NCI-H345 (cell line): ENCODE measurements at regions not wholly inside any gene's neighbourhood (a gene's known extent, or its start where the extent isn't known, plus 50 kb on each side); places are given as distances from the start of the nearest gene placed in this dataset.

Experiments used
- DNase-seq: peaks from one replicate; lab custom pipeline; 2025; lab: John Stamatoyannopoulos, UW

DNA sequence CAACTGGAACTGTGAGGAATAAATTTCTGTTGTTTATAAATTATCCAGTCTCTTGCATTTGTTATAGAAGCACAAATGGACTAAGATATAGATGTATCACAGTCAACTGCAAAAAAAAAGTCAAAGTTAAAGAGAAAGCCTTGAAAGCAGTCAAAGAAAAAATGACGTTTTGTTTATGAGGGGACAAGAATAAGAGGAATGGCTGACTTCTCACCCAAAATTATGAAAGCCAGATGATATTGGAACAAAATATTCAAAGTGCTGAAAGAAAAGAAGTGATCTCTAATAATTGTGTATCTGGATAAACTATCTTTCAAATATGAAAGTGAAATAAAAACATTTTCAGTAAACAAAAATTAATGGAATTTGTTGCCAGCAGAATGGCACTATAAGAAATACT is 171.8 kb upstream of the IGF1R start:
- DNase-seq: no peak

DNA sequence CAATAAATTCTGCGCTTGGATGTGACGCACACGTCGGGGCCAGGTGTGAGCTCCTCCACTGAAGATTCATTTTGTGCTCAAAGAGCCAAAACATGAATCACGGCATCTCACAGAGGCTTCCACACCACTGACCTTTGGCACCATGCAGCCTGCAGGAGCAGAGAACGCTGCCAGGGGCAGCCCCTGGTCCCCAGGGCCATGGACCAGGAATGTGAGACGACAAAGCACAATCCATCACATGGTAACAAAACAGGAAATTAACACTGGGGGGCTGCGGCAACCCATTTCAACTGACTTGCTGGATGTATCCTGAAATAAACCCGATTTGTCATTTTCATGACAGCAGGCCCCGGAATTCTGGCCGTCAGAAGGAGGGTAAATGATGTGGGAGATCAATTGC is 167.5 kb upstream of the IGF1R start:
- no peak for DNase-seq

DNA sequence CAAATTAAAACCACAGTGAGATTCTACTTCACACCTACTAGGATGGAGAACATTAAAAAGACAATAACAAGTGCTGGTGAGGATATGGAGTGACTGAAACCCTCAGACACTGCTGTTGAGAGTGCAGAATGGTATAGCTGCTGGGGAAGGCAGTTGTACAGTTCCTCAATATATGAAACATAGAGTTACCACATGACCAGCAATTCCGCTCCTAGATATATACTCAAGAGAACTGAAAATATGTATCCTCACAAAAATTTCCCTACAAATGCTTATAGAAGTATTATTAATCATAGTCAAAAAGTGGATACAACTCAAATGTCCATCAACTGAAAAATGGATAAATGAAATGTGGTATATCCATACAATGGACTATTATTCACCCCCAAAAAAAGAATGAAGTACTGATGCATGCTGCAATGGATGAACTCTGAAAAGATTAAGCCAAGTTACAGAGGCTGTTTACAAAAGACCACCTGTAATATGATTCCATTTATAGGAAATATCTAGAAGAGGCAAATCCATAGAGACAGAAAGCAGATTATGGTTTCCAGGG is 164.7 kb upstream of the IGF1R start:
- no peak for DNase-seq

DNA sequence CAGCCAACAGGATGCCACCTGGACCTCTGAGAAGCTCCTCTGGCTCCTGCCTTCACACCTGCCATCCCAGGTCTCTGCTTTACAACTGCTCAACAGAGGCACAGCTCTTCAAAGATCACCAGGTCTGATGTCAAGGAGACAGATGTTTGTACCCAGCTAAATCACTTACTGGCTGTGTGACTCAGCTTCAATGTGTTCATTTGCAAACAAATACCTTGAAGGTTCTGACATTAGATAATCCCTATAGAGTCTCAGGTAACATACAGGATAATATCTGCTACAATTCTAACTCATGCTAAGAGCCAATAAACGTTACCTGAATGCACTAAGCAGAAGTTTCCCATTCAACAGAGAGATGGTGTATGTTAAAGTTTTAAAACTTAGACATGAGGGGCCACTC is 163.4 kb upstream of the IGF1R start:
- no peak for DNase-seq

DNA sequence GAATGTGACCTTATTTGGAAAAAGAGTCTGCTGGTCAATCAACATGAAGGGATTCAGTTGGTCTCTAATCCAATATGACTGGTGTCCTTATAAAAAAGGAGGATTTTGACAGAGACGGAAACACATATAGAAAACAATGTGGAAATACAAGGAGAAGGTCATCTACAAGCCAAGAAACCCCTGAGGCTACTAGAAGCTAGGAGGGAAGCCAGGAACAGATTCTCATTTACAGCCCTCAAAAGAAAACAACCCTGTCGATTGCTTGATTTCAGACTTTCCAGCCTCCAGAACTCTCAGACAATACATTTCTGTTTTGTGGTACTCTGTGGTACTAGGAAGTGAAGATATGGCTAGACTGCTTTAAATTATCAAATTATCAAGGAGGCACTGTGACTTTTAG is 162.9 kb upstream of the IGF1R start:
- no peak for DNase-seq

DNA sequence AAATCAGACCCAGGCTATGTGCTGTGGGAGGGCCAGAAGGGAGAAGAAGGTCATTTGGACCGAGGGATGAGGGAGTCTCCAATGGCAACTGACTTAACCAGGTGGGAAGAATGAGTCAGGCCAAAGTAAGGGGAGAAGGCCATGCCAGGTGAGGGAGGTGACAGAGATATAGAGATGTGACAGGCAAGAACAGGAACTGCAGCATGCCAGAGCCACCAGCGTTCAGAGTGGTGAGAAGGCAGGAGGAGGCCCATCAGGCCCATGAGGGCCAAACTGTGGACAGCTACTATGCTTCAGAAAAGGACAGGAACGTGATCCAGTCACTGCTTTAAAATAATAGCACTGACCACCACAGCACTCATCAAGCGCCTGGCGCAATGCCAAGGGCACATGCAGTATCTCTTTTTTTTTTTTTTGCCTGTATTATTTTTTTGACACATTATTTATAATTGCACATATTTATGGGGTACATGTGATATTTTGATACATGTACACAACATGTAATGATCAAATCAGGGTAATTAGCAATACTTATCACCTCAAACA is 154.3 kb upstream of the IGF1R start:
- no peak for DNase-seq

DNA sequence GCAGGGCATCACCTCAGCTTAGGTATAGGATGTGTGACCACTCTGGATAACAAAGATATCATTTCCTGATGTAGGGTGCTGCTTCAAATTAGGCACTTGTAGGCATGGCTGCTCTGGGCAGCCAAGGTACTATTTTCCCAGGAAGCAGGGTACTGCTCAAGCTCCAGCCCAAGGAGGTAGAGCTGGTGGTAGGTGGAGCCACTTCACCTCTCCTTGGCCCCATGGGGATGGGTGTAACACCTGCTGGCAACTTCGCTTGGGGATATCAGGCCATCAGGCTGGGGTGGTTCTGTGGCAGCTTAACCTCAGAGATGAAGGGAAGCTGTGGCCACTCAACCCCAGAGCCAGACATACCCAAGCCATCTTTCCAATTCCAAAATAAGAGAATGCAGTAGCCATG is 147.1 kb upstream of the IGF1R start:
- no peak for DNase-seq

DNA sequence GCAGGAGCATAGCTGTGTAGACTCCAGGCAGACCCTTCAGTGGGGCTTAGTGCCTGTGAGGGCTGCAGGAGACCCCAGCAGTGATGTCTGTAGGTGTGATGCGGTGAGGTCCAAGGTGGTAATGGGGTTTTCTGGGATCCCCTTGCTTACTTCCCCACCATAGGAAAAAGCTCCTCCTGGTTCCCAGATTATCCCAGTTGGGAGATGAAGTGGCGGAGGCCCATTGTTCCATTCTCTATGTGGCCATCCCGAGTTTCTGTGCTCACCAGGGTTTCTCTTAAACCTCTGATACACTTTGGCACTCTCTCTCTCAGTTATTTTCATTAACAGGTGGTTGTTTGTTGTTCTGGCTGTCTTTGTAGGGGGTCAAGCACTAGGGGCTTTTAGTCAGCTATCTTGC is 146.7 kb upstream of the IGF1R start:
- no peak for DNase-seq

DNA sequence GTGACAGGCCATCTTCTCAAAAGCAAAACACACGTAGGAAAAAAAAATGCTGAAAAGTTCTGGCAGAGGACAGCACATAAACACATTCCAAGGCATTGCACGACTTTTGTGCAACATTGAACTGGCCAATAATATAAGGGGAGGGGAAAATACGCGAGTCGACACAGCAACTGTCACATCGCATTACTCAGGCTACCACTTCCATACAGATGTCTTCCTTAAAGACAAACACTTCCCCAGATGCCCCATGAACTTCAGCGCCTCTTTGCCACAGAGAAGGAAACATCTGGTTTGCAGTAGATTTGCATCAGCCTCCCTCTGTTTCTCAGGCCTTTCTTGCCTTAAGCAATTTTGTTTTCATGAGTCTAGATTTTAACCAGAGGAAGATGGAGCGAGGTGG is 144.4 kb upstream of the IGF1R start:
- no peak for DNase-seq

DNA sequence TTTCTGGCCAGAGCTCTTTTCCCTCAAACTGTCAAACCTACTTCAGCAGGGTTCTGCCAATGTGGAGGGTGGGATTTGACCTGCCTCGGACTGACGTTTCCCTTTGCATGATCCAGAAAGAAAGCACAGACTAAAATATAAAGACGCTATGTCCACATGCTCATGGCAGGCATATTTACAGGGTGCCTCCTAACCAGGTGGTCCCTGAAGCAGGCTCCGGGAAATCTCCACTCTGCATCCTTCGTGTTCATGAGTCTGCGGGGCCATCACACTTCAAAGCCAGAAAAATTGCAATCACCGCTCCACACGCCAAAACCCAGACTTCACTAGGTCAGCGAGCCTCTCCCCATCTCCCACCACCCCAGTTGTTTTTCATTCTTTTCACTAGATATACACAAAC is 143.3 kb upstream of the IGF1R start:
- DNase-seq: no peak

DNA sequence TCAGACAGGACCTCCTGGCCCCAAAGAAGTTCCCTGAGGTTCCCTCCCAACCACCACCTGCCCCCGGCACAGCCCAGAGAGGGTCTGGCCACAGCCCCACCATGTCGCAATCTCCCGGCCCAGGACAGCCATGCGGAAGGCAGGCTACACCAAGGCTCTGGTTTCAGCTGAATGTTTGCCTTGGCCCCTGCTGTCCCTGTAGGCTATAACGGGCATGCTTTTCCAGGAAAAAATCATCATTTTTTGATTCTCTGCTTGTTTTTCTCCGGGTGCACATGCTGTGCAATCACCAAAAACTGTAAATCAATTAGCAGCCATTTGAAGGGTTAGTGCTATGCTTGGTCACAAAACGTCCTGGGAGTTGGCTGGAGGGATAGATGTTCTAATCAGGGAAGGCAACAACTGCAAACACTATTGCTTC is 142.7 kb upstream of the IGF1R start:
- no peak for DNase-seq

DNA sequence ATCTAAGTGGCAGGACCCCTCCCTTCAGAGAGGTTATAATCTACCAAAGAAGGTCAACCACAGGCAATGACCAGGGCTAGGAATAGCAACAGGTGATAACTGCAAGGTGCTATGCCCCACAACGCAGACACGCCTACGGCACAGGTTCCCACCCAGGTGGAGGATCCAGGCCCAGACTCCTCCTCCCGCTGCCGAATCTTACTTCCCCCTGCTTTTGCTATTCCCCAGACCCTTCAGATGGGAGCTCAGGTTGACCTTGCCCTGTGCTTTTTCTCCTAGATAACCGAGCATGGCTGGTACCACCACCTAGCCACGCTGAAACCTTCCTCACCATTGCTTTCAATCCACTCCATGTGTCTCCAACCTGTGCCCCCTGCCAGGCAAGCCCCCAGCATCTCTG is 142.2 kb upstream of the IGF1R start:
- DNase-seq: no peak

DNA sequence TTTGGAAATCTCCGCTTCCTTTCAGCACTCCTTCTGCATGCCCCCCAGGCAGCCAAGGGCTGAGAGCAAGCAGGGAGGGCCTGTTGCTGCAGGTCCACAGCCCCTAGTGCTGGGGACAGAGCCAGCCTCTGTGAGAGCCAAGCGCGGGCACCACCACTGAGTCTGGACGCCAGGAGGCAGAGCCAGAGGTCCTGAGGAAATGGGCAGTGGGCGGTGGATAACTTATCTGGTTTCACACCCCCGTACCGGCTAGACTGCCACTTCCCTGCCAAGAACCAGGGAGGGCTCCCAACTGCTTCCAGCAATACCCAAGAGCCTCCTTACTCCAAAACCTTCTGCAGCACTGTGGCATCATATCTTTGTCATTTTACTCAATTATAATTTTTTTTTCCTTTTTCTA is 141.6 kb upstream of the IGF1R start:
- DNase-seq: no peak

DNA sequence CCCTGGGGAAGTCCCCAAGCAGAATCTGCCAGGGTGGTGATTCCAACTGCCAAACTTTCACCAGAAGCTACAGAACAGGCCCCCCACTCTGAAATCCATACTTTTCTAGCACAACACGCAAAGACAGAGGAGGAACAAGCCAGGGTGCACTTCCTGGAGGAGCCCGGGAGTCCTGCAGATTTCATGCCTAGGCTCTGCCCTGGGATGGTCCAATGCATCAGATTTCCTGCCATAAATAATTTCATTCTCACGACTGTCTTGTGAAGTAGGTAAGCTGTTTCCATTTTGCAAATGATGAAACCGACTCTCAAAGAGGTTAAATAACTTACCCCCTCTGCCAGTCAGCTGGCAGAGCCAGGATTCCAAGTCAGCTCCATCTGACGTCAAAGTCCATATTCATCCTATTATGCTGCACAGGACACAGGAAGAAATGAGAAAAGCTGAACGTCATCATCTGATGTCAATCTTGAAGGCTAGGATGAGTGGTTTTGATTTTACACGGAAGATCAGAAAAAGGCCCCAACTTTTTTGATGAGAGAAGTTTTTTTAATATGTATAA is 134.8 kb upstream of the IGF1R start:
- no peak for DNase-seq

DNA sequence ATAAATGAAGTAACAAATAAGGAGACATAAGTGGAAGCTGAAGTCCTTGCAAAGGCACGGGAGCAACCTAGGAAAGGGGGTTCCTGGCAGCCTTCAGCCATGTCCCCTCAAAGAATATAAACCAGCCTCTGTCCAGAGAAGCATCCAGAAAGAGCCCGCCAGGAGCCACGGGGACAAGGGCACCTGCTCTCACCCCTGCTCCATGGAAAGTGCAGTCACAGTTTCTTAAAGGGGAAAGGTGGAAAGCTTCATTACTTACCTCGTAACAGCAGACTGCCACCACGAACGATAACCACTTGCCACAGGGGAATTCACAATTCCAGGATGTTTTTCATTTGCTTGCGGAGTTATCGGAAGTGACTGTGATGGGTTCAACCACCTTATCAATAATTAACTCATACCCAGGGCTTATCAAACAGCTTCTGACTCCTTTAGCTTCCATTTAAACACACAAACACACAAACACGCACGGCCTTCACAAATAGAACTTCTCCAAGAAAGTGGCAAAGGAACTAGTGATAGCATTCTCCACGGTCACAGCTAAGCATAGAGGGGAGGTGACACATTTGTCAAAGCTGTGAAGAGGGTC is 134.2 kb upstream of the IGF1R start:
- no peak for DNase-seq

DNA sequence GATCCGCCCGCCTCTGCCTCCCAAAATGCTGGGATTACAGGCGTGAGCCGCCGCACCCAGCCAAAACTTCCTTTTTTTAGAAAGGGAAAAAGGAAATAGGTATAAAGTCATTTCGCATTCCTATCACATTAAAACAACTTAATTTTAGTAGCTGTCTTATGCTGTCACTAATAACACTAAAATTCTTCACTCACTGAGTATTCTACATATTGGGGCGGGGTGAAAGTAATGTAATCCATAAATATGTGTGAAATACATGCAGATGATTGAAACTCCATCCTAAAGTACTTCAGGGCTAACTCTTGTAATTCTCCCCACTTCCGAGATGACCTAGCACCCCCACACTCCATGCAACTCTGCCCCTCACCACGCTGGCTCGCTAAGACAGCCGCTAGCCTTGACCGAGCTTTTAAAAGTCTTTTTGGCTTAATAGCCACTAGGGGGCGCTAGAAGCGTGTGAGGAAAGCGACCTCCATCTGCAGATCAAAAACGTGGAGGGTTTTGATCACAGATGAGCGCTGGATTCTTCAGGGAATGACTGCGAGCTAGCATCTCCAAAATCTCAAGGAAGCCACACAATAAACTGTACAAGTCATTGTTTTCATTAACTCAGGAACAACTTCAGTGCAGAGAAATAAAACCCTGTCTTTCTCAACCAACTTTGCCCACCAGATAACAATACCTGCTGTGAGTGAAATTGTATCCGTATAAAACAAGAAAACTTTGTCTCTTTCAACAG is 129.3 kb upstream of the IGF1R start:
- DNase-seq: peak; percentile 64

DNA sequence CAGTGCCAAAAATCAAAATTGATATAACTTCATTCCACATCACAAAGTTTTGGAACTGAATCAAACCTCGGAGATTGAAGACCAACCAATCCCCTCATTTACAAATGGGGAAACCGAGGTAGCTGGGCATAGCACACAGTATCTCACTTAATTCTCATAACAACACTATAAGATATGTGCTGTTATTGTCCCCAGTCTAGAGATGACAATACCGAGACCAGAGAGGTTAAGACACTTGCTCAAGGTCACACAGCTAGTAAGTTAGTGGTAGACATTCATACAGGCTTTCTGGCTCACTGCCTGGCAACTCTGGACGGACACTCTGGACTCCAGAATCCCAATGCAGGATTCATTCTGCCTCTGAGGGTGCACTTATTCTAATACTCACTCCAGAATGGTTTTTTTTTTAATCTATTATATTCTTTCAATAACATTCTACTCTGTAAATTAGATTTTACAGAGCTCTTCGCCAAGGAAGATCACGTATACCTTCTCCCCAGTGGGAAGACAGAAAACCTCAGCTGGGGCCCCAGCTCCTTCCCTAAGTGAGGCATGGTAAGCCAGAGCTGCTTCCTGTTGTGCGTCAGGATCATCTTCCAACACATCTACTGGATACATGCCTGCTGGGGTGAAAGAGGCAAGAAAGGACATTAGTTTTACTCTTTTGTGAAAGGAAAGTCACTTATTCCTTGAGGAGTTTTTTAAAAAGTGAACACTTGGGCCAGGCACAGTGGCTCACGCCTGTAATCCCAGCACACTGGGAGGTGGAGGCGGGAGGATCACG is 128.4 kb upstream of the IGF1R start:
- no peak for DNase-seq

DNA sequence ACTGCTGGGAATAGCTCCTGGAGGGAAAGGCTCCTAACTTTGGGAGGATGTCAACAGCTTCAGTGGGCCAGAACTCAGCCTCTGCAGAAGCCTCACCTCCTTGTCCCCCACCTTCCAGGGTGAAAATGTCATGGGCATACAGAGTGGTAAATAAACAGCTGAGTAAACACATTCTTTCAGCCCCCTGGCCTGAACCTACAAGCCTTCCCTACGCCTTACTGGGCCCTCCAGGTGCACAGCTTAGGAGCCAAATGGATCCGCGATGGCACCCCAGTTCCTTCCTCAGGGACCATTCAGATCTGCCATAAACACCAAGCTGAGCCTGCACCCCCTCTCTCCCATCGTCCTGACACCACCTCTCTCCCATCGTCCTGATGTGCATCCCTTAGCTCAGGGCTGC is 126.2 kb upstream of the IGF1R start:
- DNase-seq: no peak

DNA sequence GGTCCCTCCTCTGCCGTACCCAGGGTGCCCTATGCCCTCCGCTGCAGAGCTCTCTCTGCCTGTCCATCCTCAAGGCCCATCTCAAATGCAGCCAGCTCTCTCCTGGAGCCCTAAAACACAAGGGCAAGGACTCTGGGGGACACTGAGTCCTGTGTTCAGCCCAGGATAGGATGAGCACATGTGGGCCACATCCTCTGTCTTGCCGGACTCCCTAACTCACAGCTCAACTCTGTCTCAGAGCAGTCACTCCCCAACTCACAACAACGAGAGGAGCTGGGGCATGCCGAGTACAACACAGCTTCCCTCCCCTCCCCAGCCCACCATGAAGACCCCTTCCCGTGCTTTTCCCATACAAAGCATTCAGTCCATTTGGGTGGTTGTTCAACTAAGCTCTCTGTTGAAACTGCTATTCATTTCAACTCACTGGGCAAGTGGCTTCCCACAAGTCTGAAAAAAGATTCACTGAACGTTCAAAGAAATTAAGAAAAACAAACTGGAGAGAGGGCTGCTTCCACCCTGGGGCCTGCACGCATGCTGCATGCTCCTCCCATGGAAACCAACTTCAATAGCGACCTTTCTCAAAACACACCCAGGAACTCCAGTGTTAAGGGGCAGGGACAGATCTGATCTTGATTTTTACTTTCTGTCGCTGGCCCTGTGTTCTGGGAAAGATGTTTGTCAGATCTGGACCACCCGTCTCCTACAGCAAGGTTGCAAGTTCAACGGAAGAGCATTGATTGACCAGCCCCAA is 124.3 kb upstream of the IGF1R start:
- no peak for DNase-seq

DNA sequence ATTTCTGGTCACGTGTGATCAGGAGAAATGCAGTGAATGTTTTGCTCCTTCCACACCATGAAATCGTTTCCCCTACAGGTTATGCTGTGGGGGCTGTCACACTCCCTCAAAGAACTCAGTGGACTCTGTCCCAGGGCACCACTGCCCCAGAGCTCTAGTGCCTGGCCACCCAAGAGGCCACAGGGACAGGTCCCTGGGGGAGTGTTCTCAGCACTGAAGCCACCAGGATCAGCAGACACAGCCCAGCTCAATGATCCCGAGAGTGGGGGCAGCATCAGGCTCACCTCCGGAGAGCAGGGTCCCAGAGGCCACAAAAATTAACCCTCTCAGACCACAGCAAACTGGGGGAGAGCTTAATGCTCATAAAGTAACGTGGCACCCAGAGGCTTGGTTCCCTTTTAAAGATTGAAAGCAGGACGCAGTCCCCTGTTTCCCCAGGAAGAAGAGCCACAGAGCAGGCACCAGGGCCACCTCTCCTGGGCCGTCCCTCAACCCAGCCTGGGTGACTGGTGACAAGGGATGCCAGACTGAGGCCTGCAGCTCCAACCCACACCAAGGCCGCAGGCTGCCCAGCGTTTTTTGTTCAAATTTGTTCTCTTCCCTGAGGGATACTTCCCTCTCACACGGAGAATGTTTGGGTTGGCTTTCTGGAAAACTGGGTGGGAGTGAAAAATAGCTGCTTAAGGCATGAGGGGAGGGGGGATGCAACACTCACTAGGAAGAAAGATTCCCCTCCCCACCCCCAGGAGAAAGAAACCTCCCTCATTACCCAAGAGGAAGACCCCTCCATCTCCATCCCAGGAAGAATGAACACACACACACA is 123.3 kb upstream of the IGF1R start:
- no peak for DNase-seq

DNA sequence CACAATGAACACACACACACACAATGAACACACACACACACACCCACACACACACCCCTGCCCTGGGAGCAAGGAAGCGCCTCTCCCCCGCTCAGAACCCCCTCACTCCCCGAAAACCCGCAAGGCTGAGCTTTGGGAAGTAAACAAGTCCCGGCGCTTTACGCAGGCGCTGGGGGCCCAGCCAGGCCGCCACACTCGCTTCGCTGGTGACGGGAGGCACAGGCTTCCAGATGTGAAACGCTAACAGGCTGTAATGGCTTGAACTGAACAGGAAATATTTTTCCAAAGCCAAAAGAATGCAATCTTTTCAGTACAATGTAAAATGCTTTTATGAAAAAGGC is 122.7 kb upstream of the IGF1R start:
- DNase-seq: no peak
